H1 (cell line): ENCODE measurements at regions not wholly inside any gene's neighbourhood (a gene's known extent, or its start where the extent isn't known, plus 50 kb on each side); places are given as distances from the start of the nearest gene placed in this dataset.

Experiments used
- CHD2 ChIP-seq: IDR thresholded peaks from 2 replicates; pipeline ENCODE4 v1.6.1; 2012; ENCODE audit warnings: low read length, improper control_type of control experiment
- CHD7 ChIP-seq: fragments of 300-600 bp; sonication (generic); IDR thresholded peaks from 2 replicates; pipeline ENCODE4 v1.7.1; 2012; ENCODE audit warnings: low read length, moderate library complexity, mild to moderate bottlenecking, inconsistent platforms; ENCODE audit not compliant: insufficient replicate concordance

- no peak for TF ChIP-seq CHD7
- TF ChIP-seq CHD2, result no peak
These were observed 248.9 kb upstream of the MKI67 start (continued) for GRCh38 chr10:128375171-128375570.
